OCI-LY7 (cell line): ENCODE measurements at regions not wholly inside any gene's neighbourhood (a gene's known extent, or its start where the extent isn't known, plus 50 kb on each side); places are given as distances from the start of the nearest gene placed in this dataset.

Experiments
- EZH2phosphoT487 ChIP-seq: fragments of 200-600 bp; sonication (generic); IDR thresholded peaks from 2 replicates; pipeline ENCODE4 v1.6.1; 2018; ENCODE audit warnings: low read depth, borderline replicate concordance, mild to moderate bottlenecking, mixed run types, antibody characterized with exemption, low read length, moderate library complexity, mixed read lengths
- TF ChIP-seq, protein P1 (sequence below): fragments of 200-600 bp; sonication (generic); conservative IDR thresholded peaks from 2 replicates; pipeline ENCODE4 v1.5.1; 2014; ENCODE audit warnings: mild to moderate bottlenecking, antibody characterized with exemption, low read length, moderate library complexity, mixed read lengths

- TF ChIP-seq, protein P1, sequence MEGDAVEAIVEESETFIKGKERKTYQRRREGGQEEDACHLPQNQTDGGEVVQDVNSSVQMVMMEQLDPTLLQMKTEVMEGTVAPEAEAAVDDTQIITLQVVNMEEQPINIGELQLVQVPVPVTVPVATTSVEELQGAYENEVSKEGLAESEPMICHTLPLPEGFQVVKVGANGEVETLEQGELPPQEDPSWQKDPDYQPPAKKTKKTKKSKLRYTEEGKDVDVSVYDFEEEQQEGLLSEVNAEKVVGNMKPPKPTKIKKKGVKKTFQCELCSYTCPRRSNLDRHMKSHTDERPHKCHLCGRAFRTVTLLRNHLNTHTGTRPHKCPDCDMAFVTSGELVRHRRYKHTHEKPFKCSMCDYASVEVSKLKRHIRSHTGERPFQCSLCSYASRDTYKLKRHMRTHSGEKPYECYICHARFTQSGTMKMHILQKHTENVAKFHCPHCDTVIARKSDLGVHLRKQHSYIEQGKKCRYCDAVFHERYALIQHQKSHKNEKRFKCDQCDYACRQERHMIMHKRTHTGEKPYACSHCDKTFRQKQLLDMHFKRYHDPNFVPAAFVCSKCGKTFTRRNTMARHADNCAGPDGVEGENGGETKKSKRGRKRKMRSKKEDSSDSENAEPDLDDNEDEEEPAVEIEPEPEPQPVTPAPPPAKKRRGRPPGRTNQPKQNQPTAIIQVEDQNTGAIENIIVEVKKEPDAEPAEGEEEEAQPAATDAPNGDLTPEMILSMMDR = no peak
- no peak for TF ChIP-seq EZH2phosphoT487
These were observed 117.6 kb upstream of the FERD3L start for GRCh38 chr7:19262826-19263225.
